ENCODE measurements at regions not wholly inside any gene's neighbourhood (a gene's known extent, or its start where the extent isn't known, plus 50 kb on each side); places are given as distances from the start of the nearest gene placed in this dataset.

DNA sequence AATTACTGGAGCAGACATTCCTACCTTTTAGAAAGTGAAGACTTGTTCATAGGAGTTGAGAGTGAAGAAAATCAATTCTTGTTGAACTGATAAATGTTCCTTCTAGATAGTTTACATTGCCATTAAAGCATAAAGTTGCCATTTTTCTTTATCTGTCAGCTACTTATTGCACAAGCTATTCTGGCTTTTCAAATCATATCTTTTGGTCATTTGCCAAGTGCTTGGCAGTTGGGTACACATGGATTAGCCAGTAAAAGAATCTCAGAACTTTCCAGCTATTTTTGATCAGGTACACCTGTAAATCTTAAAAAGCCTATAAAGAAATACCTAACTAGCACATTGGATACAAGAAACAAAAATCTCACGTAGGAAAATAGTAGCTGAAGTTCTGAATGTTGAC lies 56.4 kb upstream of the PNPLA4 start:
- H3K27ac Mint-ChIP-seq = no peak overlapping the region
- no peak overlapping the region for H3K4me3 Mint-ChIP-seq
- Histone ChIP-seq H3K9me3 (ENCODE audit: control insufficient read depth in 1 of 2, low read length in 2 of 2) (no peaks in the 10 kb centered on the region), H3K4me3 (ENCODE audit: low read length in 2 of 2) (no peak overlapping the region), H3K27me3 (ENCODE audit: insufficient read depth, low read length) (no peaks in the 10 kb centered on the region), H3K36me3 (ENCODE audit: insufficient read depth, low read length) (no peaks in the 10 kb centered on the region), H3K27ac (ENCODE audit: low read depth, low read length) (no peak overlapping the region), H3K4me1 (ENCODE audit: insufficient read depth, low read length) (no peaks in the 10 kb centered on the region)
- no peaks in the 10 kb centered on the region for H3K27me3 Mint-ChIP-seq
- CTCF ChIA-PET (ENCODE audit: partially characterized antibody) = no interaction called here
- POLR2A ChIA-PET (ENCODE audit: partially characterized antibody) = no interaction called here
- DNase-seq = no peak
- intact Hi-C loops (cut with micrococcal nuclease) = no loop called here
- H3K36me3 Mint-ChIP-seq = no peaks in the 10 kb centered on the region
- no peaks in the 10 kb centered on the region for H3K4me1 Mint-ChIP-seq
- H3K9me3 Mint-ChIP-seq = no peaks in the 10 kb centered on the region
